ENCODE measurements at regions not wholly inside any gene's neighbourhood (a gene's known extent, or its start where the extent isn't known, plus 50 kb on each side); places are given as distances from the start of the nearest gene placed in this dataset.

DNA sequence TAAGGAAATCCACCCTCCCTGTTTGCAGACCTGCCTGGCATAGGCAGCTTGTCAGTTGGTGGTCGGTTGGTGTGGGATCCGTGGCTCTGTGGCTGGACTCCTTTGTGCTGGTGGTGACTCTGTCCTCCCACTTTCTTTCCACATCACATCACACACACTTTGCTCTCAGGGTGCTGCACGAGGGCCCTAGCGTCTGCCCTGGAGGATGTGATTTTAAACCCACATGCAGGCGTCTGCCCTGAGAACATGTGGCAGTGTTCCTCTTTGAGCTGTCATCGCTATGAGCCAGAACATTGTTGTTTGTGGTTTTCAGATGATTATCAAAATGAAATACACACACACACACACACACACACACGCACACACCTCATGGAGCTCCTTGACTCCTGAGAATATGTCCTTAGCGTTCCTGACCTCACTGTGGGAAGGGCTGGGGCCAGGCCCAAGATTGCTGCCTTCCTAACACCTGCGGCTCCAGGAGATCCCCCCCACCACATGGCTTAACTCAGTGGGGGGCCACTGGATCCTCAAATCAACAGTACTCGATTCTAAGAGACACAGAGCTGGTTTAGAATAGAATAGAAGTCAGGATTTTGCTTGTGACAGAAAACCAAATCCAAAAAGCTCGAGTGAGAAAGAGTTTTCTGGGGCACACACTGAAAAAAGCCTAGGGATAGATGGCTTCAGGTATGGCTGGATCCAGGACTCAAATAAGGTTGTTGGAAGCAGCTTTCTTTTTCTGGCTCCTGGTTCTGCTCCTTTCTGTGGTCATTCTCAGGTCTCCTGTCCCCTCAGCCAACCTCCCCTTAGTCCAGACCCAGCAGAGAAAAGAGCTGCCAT is 54.8 kb downstream of the RTP5 start:
- TF ChIP-seq POLR2A (IDR thresholded peaks at IDR 0.05; ENCODE audit: low read length) (no peak), MAX (IDR thresholded peaks at IDR 0.05) (no peak), RAD21 (conservative IDR thresholded peaks at IDR 0.05 in 1 of 2, IDR thresholded peaks at IDR 0.05 in 1 of 2) (no peak), CHD2 (IDR thresholded peaks at IDR 0.05; ENCODE audit: low read length, partially characterized antibody) (no peak), JUN (IDR thresholded peaks at IDR 0.05) (no peak), ZFP36 (IDR thresholded peaks at IDR 0.05; ENCODE audit: borderline replicate concordance, partially characterized antibody) (no peak), CEBPB (IDR thresholded peaks at IDR 0.05) (no peak), CBX2 (IDR thresholded peaks at IDR 0.05; ENCODE audit: borderline replicate concordance, low read depth) (no peak), KDM1A (IDR thresholded peaks at IDR 0.05; ENCODE audit: low read depth) (no peak), POLR2AphosphoS2 (conservative IDR thresholded peaks at IDR 0.05; ENCODE audit: low read length) (no peak), MAZ (IDR thresholded peaks at IDR 0.05; ENCODE audit: borderline replicate concordance, low read depth, low read length) (no peak), RCOR1 (IDR thresholded peaks at IDR 0.05; ENCODE audit: low read depth, low read length) (no peak), NFE2L2 (conservative IDR thresholded peaks at IDR 0.05; ENCODE audit: low read length) (no peak)
- TF ChIP-seq, protein P1, sequence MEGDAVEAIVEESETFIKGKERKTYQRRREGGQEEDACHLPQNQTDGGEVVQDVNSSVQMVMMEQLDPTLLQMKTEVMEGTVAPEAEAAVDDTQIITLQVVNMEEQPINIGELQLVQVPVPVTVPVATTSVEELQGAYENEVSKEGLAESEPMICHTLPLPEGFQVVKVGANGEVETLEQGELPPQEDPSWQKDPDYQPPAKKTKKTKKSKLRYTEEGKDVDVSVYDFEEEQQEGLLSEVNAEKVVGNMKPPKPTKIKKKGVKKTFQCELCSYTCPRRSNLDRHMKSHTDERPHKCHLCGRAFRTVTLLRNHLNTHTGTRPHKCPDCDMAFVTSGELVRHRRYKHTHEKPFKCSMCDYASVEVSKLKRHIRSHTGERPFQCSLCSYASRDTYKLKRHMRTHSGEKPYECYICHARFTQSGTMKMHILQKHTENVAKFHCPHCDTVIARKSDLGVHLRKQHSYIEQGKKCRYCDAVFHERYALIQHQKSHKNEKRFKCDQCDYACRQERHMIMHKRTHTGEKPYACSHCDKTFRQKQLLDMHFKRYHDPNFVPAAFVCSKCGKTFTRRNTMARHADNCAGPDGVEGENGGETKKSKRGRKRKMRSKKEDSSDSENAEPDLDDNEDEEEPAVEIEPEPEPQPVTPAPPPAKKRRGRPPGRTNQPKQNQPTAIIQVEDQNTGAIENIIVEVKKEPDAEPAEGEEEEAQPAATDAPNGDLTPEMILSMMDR (IDR thresholded peaks at IDR 0.05): no peak

Data from A549 (cell line).